ENCODE measurements at regions not wholly inside any gene's neighbourhood (a gene's known extent, or its start where the extent isn't known, plus 50 kb on each side); places are given as distances from the start of the nearest gene placed in this dataset.

- no peak for TF ChIP-seq CTCF (IDR thresholded peaks at IDR 0.05)
- no peak for TF ChIP-seq POLR2A (IDR thresholded peaks at IDR 0.05)
These were observed 570.0 kb upstream of the CDH5 start for GRCh38 chr16:65796481-65796880.

Measured in suprapubic skin (tissue), 3 donors.